Endothelial cell of umbilical vein (primary cell): ENCODE measurements at regions not wholly inside any gene's neighbourhood (a gene's known extent, or its start where the extent isn't known, plus 50 kb on each side); places are given as distances from the start of the nearest gene placed in this dataset.
A peak's percentile ranks its signal among the peaks of the same experiment; 100 is the strongest.

Experiments
- BruUV-seq: library from RNA; stranded (reverse); fragments of 400-500 nt; replicated peaks from 2 replicates; lab custom pipeline; 2021; lab: Mats Ljungman, UMichigan
- CTCF ChIA-PET: fragments of 300-600, 350-600 bp; sonication (Branson Sonifier 250); formaldehyde crosslinking; loops from one replicate; lab custom pipeline; 2021; ENCODE audit warnings: antibody characterized with exemption, inconsistent platforms; lab: Charles Lee
- POLR2A ChIA-PET: fragments of 300-600, 350-600 bp; sonication (Branson Sonifier 250); formaldehyde crosslinking; loops from one replicate; lab custom pipeline; 2021; ENCODE audit warnings: antibody characterized with exemption, inconsistent platforms; lab: Charles Lee
- DNase-seq: peaks from one replicate; pipeline ENCODE4 v3.0.0-alpha.2; 2011; ENCODE audit warnings: low read depth, low spot score
- FAIRE-seq: peaks from 2 replicates; lab custom pipeline; 2011; peaks lifted over from hg19 to GRCh38; lab: Jason Lieb, UNC
- H2AFZ ChIP-seq: 2 replicates; pipeline ENCODE4 v1.6.0; 2012; ENCODE audit warnings: low read depth, low read length, control low read depth, inconsistent platforms
- H3K27ac ChIP-seq: 2 replicates; pipeline ENCODE4 v1.5.1; 2011; ENCODE audit warnings: low read depth, mild to moderate bottlenecking, control low read depth, low read length, moderate library complexity; ENCODE audit not compliant: insufficient read depth
- H3K27me3 ChIP-seq, 2 experiments: 2 replicates each; pipeline versions ENCODE4 v1.6.0 to v1.6.1; 2011; ENCODE audit warnings: low read length in 2 of 2, mixed read lengths in 1 of 2; ENCODE audit not compliant: control insufficient read depth in 2 of 2, insufficient read depth in 2 of 2
- H3K36me3 ChIP-seq, 2 experiments: 2 replicates in 1 of 2; 3 replicates in 1 of 2; pipeline ENCODE4 v1.5.1; 2011; ENCODE audit warnings: low read length in 2 of 2, mild to moderate bottlenecking in 1 of 2, moderate library complexity in 1 of 2; ENCODE audit not compliant: control insufficient read depth in 2 of 2, insufficient read depth in 2 of 2; ENCODE audit errors: extremely low read depth in 1 of 2
- H3K4me1 ChIP-seq: 3 replicates; pipeline ENCODE4 v1.5.1; 2011; ENCODE audit warnings: mild to moderate bottlenecking, low read length; ENCODE audit not compliant: control insufficient read depth, insufficient read depth; ENCODE audit errors: extremely low read depth
- H3K4me2 ChIP-seq: 2 replicates; pipeline ENCODE4 v1.6.1; 2011; ENCODE audit warnings: low read length, control low read depth, mixed read lengths; ENCODE audit not compliant: insufficient read depth
- H3K4me3 ChIP-seq, 3 experiments: fragments of 200-600 bp in 1 of 3; sonication (generic), shearing (Covaris generic) in 1 of 3; replicated peaks in 1 of 3; 2 replicates each; pipeline ENCODE4 v1.5.1; 2011 to 2016; ENCODE audit warnings: control low read depth in 3 of 3, low read length in 3 of 3, mild to moderate bottlenecking in 2 of 3, inconsistent platforms in 1 of 3, low read depth in 1 of 3, moderate library complexity in 1 of 3; ENCODE audit not compliant: insufficient read depth in 1 of 3
- H3K79me2 ChIP-seq: 2 replicates; pipeline ENCODE4 v1.6.0; 2012; ENCODE audit warnings: low read length, inconsistent platforms; ENCODE audit not compliant: control insufficient read depth, insufficient read depth
- H3K9ac ChIP-seq: replicated peaks from 2 replicates; pipeline ENCODE3; 2011; ENCODE audit warnings: low read length, control low read depth; ENCODE audit not compliant: insufficient read depth; ENCODE audit errors: extremely low read depth
- H3K9me1 ChIP-seq: replicated peaks from 3 replicates; pipeline ENCODE4 v1.6.0; 2011; ENCODE audit warnings: mild to moderate bottlenecking, low read length; ENCODE audit not compliant: control insufficient read depth, insufficient read depth; ENCODE audit errors: extremely low read depth
- H3K9me3 ChIP-seq: replicated peaks from 2 replicates; pipeline ENCODE4 v1.5.1; 2012; ENCODE audit warnings: low read length, inconsistent platforms; ENCODE audit not compliant: control insufficient read depth, insufficient read depth
- H4K20me1 ChIP-seq: replicated peaks from 2 replicates; pipeline ENCODE3; 2011; ENCODE audit warnings: mild to moderate bottlenecking, low read length; ENCODE audit not compliant: control insufficient read depth, insufficient read depth; ENCODE audit errors: extremely low read depth
- EZH2 ChIP-seq: IDR thresholded peaks from 2 replicates; pipeline ENCODE4 v1.6.1; 2012; ENCODE audit warnings: borderline replicate concordance, low read depth, mild to moderate bottlenecking, moderate library complexity, low read length, inconsistent platforms; ENCODE audit not compliant: severe bottlenecking
- FOS ChIP-seq: IDR thresholded peaks from 2 replicates; pipeline ENCODE4 v1.6.1; 2011; ENCODE audit warnings: mild to moderate bottlenecking, low read length, moderate library complexity, borderline replicate concordance; ENCODE audit not compliant: insufficient read depth
- GATA2 ChIP-seq: IDR thresholded peaks from 2 replicates; pipeline ENCODE4 v1.7.0; 2011; ENCODE audit warnings: low read depth, mild to moderate bottlenecking, moderate library complexity, mixed read lengths, low read length; ENCODE audit not compliant: insufficient read length, insufficient read depth
- JUN ChIP-seq: IDR thresholded peaks from 2 replicates; pipeline ENCODE4 v1.6.1; 2011; ENCODE audit warnings: borderline replicate concordance, low read depth; ENCODE audit not compliant: insufficient read length, insufficient read depth
- MYC ChIP-seq: IDR thresholded peaks from one replicate; pipeline ENCODE4 v1.6.1; 2011; ENCODE audit warnings: mild to moderate bottlenecking, low read depth, low read length
- POLR2A ChIP-seq: IDR thresholded peaks from 2 replicates; pipeline ENCODE4 v1.6.1; 2012; ENCODE audit warnings: low read depth, mild to moderate bottlenecking, control low read depth, low read length
- POLR2AphosphoS5 ChIP-seq: IDR thresholded peaks from 2 replicates; pipeline ENCODE4 v1.6.1; 2012; ENCODE audit warnings: low read depth, mild to moderate bottlenecking, control low read depth, low read length, moderate library complexity; ENCODE audit not compliant: insufficient read depth
- dilution Hi-C: fragments of 300-500 bp; cut with MboI; formaldehyde crosslinking; loops from one replicate; pipeline ENCODE4 v1.15.0; 2019; ENCODE audit warnings: low sequenced_read_pairs; ENCODE audit not compliant: extremely low pct_ligation_motif_present
- intact Hi-C: fragments of 100-400 bp; cut with micrococcal nuclease; formaldehyde crosslinking; loops from one replicate; pipeline ENCODE4 v1.10.0; 2022
- TF ChIP-seq, protein P1 (sequence below), 2 donors: IDR thresholded peaks; 1 replicate in 1 of 2; 2 replicates in 1 of 2; pipeline ENCODE4 v1.5.1; 2011; ENCODE audit warnings: low read length in 2 of 2, mild to moderate bottlenecking in 2 of 2, moderate library complexity in 2 of 2, control low read depth in 1 of 2, inconsistent platforms in 1 of 2, low read depth in 1 of 2; ENCODE audit not compliant: insufficient read depth in 1 of 2; ENCODE audit errors: extremely low read depth in 1 of 2
- TF ChIP-seq, protein P2 (sequence below): IDR thresholded peaks from 2 replicates; pipeline ENCODE4 v1.6.1; 2011; ENCODE audit not compliant: insufficient read depth, insufficient read length

DNA sequence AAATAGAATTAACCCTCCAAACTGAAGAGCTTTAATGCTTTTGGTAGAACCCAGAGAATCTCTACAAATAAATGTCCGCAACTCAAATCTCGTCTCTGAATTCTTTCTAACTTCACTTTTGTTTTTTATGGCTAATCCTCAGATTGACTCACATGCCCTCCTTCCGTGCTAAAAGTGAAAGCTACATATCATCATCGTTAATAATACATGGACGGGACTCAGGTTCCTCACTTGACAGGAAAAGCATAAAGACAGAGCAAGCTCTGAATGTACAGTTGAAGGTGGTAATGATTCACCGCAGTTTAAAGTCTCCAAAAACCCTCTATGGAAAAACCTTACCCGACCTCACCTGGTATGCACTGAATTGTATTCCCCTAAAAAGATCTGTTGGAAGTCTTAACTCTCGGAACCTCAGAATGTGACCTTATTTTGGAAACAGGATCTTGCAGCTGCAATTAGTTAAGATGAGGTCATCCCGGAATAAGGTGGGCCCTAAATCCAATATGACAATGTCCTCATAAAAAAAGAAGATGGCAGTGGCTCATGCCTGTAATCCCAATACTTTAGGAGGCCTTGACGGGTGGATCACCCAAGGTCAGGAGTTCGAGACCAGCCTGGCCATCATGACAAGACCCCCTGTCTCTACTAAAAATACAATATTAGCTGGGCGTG lies 147.4 kb upstream of the FOXN3 start:
- Histone ChIP-seq H3K36me3 (no peaks in the 10 kb centered on the region), H3K9ac (no peak overlapping the region), H3K9me1 (no peaks in the 10 kb centered on the region), H2AFZ (no peak overlapping the region), H3K4me3 (no peak overlapping the region), H4K20me1 (no peaks in the 10 kb centered on the region), H3K27me3 (no peaks in the 10 kb centered on the region), H3K4me2 (no peak overlapping the region), H3K79me2 (no peaks in the 10 kb centered on the region), H3K4me1 (peaks cover 2% of the 10 kb centered on the region), H3K27ac (no peak overlapping the region), H3K9me3 (no peaks in the 10 kb centered on the region)
- CTCF ChIA-PET: interaction anchor here (0.7 to 0.8 kb wide), 2 partner anchors 19 to 22 kb away, joined by 4 read pairs; no protein-coding TSS in a partner anchor
- DNase-seq (peak; percentile 21), FAIRE-seq (no peak)
- dilution Hi-C loops: no loop called here
- POLR2A ChIA-PET: interaction anchor here (0.8 kb wide), 1 partner anchor 21 kb away, joined by 3 read pairs; no protein-coding TSS in a partner anchor
- TF ChIP-seq POLR2AphosphoS5 (no peak), JUN (no peak), FOS (no peak), EZH2 (no peak), GATA2 (no peak), MYC (no peak), POLR2A (no peak)
- TF ChIP-seq, protein P1, sequence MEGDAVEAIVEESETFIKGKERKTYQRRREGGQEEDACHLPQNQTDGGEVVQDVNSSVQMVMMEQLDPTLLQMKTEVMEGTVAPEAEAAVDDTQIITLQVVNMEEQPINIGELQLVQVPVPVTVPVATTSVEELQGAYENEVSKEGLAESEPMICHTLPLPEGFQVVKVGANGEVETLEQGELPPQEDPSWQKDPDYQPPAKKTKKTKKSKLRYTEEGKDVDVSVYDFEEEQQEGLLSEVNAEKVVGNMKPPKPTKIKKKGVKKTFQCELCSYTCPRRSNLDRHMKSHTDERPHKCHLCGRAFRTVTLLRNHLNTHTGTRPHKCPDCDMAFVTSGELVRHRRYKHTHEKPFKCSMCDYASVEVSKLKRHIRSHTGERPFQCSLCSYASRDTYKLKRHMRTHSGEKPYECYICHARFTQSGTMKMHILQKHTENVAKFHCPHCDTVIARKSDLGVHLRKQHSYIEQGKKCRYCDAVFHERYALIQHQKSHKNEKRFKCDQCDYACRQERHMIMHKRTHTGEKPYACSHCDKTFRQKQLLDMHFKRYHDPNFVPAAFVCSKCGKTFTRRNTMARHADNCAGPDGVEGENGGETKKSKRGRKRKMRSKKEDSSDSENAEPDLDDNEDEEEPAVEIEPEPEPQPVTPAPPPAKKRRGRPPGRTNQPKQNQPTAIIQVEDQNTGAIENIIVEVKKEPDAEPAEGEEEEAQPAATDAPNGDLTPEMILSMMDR (IDR thresholded peaks at IDR 0.05; ENCODE audit: extremely low read depth in 1 of 2, insufficient read depth in 1 of 2, low read depth in 1 of 2, low read length in 2 of 2): no peak
- TF ChIP-seq, protein P2, sequence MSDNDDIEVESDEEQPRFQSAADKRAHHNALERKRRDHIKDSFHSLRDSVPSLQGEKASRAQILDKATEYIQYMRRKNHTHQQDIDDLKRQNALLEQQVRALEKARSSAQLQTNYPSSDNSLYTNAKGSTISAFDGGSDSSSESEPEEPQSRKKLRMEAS: no peak
- BruUV-seq: no TSS peak
- intact Hi-C loops: no loop called here
